CD4-positive, CD25-positive, alpha-beta regulatory T cell (primary cell): ENCODE measurements at regions not wholly inside any gene's neighbourhood (a gene's known extent, or its start where the extent isn't known, plus 50 kb on each side); places are given as distances from the start of the nearest gene placed in this dataset.

Source experiments
- ATAC-seq, 2 donors: fragments of 150-1000 bp; cut with Tn5 transposase; one replicate each; pipeline ENCODE4 v1.10.0; 2021; ENCODE audit warnings: low read depth in 2 of 2, moderate number of reproducible peaks in 2 of 2, moderate library complexity in 1 of 2
- DNase-seq, 3 donors: peaks; one replicate each; pipeline versions ENCODE4 v3.0.0 to v3.0.0-alpha.2; 2012 to 2022; ENCODE audit warnings: mixed read lengths in 1 of 3
- H3K27ac ChIP-seq: one replicate; pipeline ENCODE4 v1.7.0; 2013; ENCODE audit warnings: mild to moderate bottlenecking, low read length; ENCODE audit not compliant: insufficient read depth, poor library complexity, severe bottlenecking
- H3K27me3 ChIP-seq: one replicate; pipeline ENCODE4 v1.7.0; 2013; ENCODE audit warnings: low read length; ENCODE audit not compliant: control insufficient read depth, insufficient read depth
- H3K36me3 ChIP-seq: one replicate; pipeline ENCODE4 v1.7.0; 2013; ENCODE audit warnings: mild to moderate bottlenecking, low read length, moderate library complexity; ENCODE audit not compliant: control insufficient read depth, insufficient read depth
- H3K4me1 ChIP-seq: 2 replicates; pipeline ENCODE4 v1.7.0; 2013; ENCODE audit warnings: mild to moderate bottlenecking, low read length; ENCODE audit not compliant: insufficient read depth, control insufficient read depth, poor library complexity, severe bottlenecking
- H3K4me3 ChIP-seq: one replicate; pipeline ENCODE4 v1.7.0; 2013; ENCODE audit warnings: low read depth, mild to moderate bottlenecking, low read length, moderate library complexity
- H3K9me3 ChIP-seq, 2 experiments: 1 replicate in 1 of 2; 2 replicates in 1 of 2; pipeline ENCODE4 v1.7.0; 2013; ENCODE audit warnings: low read length in 2 of 2, mild to moderate bottlenecking in 1 of 2, moderate library complexity in 1 of 2; ENCODE audit not compliant: control insufficient read depth in 2 of 2
- H3K27ac Mint-ChIP-seq, 3 donors: one replicate each; pipeline ENCODE4 v1.8.0; 2020 to 2022; ENCODE audit warnings: mild to moderate bottlenecking in 3 of 3, mixed read lengths in 3 of 3, moderate library complexity in 2 of 3
- H3K27me3 Mint-ChIP-seq: one replicate; pipeline ENCODE4 v1.8.0; 2022; ENCODE audit warnings: mild to moderate bottlenecking, mixed read lengths
- H3K36me3 Mint-ChIP-seq: one replicate; pipeline ENCODE4 v1.8.0; 2020; ENCODE audit warnings: mixed read lengths
- H3K4me1 Mint-ChIP-seq, 4 donors: one replicate each; pipeline ENCODE4 v1.8.0; 2020 to 2022; ENCODE audit warnings: mixed read lengths in 4 of 4, mild to moderate bottlenecking in 1 of 4
- H3K4me3 Mint-ChIP-seq, 4 donors: one replicate each; pipeline ENCODE4 v1.8.0; 2020 to 2022; ENCODE audit warnings: mild to moderate bottlenecking in 4 of 4, mixed read lengths in 4 of 4, moderate library complexity in 3 of 4
- H3K9me3 Mint-ChIP-seq, 7 donors: one replicate each; pipeline ENCODE4 v1.8.0; 2020 to 2022; ENCODE audit warnings: mixed read lengths in 7 of 7, mild to moderate bottlenecking in 3 of 7, moderate library complexity in 2 of 7

DNA sequence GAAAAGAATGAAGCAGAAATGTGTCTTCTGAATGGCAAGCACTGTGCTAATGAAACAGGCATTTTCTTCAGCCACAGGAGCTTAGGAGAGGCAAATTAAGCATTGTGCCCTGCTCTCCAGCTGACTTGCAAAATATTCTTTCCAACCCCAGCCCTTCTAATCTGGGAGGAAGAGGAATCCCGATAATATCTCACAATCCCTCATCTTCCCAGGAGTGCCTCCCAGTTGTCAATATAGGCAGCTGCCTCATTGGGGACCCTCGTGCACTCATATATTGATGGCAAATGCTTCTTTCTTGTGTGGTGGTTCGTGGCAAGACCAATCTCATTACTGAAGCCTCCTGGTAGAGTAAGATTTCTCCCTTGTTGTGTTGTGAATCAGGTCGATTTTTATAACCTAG, 299.0 kb downstream of the COG6 start:
- Histone ChIP-seq H3K9me3 (no peaks in the 10 kb centered on the region), H3K4me1 (peaks cover 36% of the 10 kb centered on the region), H3K27ac (no peak overlapping the region), H3K36me3 (no peaks in the 10 kb centered on the region), H3K4me3 (no peak overlapping the region), H3K27me3 (no peaks in the 10 kb centered on the region)
- Mint-ChIP-seq H3K36me3 (no peaks in the 10 kb centered on the region), H3K27ac (peak overlapping the region in 1 of 3 donors; percentile 45), H3K4me1 (peaks cover 35 to 73% (median 53%) of the 10 kb centered on the region in 4 donors), H3K27me3 (no peaks in the 10 kb centered on the region), H3K9me3 (no peaks in the 10 kb centered on the region), H3K4me3 (no peak overlapping the region)
- ATAC-seq, result no peak
- no peak for DNase-seq

DNA sequence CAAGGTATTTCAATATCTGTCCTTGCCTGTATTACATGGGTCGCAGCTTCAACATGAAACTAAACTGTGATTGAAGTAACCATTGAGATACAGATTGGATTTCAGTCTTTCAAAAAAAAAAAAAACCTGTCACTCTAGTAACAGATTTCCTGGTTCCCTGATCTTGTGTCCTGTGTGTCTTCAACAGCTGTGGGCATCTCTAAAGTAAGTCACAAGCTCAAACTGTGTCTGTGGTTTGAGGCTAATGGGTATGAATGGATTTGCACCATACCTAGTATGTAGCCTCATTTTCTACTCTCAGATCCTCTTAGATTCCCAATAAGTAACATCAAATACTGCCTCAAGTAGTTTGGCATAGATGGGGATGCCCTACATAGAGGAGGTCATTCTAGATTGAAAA, 300.1 kb downstream of the COG6 start:
- H3K9me3 Mint-ChIP-seq, result no peaks in the 10 kb centered on the region
- H3K27ac ChIP-seq, result peak overlapping the region; percentile 27
- peak overlapping the region in 2 of 3 donors; percentile 88 to 95 for H3K27ac Mint-ChIP-seq
- H3K36me3 ChIP-seq, result no peaks in the 10 kb centered on the region
- peaks cover 35 to 81% (median 57%) of the 10 kb centered on the region in 4 donors for H3K4me1 Mint-ChIP-seq
- H3K9me3 ChIP-seq, result no peaks in the 10 kb centered on the region
- no peak overlapping the region for H3K4me3 ChIP-seq
- no peaks in the 10 kb centered on the region for H3K27me3 Mint-ChIP-seq
- H3K27me3 ChIP-seq, result no peaks in the 10 kb centered on the region
- H3K36me3 Mint-ChIP-seq, result no peaks in the 10 kb centered on the region
- DNase-seq (no peak), ATAC-seq (no peak)
- H3K4me3 Mint-ChIP-seq, result peak overlapping the region in 1 of 4 donors; percentile 84
- H3K4me1 ChIP-seq, result peaks cover 36% of the 10 kb centered on the region

DNA sequence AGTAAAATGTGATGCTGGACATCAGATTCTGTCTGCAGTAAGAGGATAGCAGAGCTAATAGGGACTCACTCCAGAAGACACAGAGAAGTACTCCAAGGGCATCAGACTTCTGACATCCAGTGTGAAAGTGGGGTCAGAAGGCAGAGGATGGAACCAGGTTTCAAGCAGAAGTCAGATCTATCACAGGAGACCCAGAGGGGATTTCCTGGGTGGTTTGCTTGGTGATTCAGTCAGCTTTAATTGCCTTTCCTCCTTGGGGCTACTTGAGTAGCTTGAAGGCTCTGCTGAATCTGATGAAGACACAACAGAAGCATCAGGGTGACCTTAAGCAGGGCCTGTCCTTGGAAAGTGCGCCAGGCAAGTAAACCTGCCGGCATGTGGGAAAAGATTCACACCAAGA, 300.6 kb downstream of the COG6 start:
- Histone ChIP-seq H3K4me1 (peaks cover 36% of the 10 kb centered on the region), H3K36me3 (no peaks in the 10 kb centered on the region), H3K27me3 (no peaks in the 10 kb centered on the region), H3K27ac (peak overlapping the region; percentile 27), H3K4me3 (no peak overlapping the region), H3K9me3 (no peaks in the 10 kb centered on the region)
- H3K9me3 Mint-ChIP-seq, result no peaks in the 10 kb centered on the region
- ATAC-seq, result peak; percentile 75 to 78
- peak in 2 of 3 donors; percentile 19 to 64 for DNase-seq
- no peaks in the 10 kb centered on the region for H3K27me3 Mint-ChIP-seq
- H3K36me3 Mint-ChIP-seq, result no peaks in the 10 kb centered on the region
- peaks cover 35 to 79% (median 54%) of the 10 kb centered on the region in 4 donors for H3K4me1 Mint-ChIP-seq
- peak overlapping the region; percentile 88 to 95 (median 95) for H3K27ac Mint-ChIP-seq
- peak overlapping the region; percentile 13 to 84 (median 68) for H3K4me3 Mint-ChIP-seq

DNA sequence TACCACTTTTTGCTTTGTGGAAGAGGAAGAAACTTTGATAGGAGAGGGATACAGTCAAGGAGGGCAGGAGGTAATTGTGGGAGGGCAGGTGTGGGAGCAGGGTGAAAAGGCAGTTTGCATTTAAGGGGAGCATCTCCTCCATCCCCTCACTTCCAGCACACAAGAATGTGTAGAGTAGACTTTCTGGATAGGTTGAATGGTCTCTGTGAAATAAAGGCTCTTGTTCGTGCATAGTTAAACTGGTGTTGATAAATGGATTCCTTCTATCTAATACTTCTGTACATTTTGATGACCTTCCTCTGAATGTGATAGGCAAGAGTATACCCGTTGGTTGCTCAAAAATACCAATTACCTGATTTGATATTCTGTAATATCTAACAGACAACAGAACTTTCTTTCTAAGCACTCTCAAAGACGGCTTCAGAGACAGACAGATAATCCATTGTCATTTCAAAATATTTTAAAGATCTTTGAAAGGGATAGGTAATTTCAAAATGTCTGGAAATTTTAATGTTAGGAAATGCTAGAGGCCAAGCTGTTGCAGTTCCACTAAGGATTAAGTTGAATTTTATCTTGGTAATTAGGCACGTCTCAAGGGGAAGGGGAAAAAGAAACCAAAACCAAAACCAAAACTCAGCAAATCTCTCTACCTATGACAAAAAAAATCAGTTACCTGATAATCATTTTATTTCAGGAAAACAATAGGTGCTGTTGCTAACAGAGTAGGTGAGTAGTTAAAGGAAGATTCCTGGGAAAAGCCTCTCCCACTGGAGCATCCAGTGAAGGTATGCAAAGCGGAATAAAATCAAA, 302.6 kb downstream of the COG6 start:
- Histone ChIP-seq H3K4me1 (peaks cover 18% of the 10 kb centered on the region), H3K27me3 (no peaks in the 10 kb centered on the region), H3K9me3 (no peaks in the 10 kb centered on the region), H3K4me3 (peak overlapping the region; percentile 96), H3K36me3 (no peaks in the 10 kb centered on the region), H3K27ac (peak overlapping the region; percentile 63)
- DNase-seq, result peak in 2 of 3 donors; percentile 40 to 72
- Mint-ChIP-seq H3K4me1 (peaks cover 33 to 59% (median 43%) of the 10 kb centered on the region in 4 donors), H3K27me3 (no peaks in the 10 kb centered on the region), H3K36me3 (no peaks in the 10 kb centered on the region), H3K27ac (peak overlapping the region; percentile 94 to 95 (median 95)), H3K9me3 (no peaks in the 10 kb centered on the region), H3K4me3 (peak overlapping the region; percentile 84 to 88 (median 88))
- peak; percentile 39 to 42 for ATAC-seq

DNA sequence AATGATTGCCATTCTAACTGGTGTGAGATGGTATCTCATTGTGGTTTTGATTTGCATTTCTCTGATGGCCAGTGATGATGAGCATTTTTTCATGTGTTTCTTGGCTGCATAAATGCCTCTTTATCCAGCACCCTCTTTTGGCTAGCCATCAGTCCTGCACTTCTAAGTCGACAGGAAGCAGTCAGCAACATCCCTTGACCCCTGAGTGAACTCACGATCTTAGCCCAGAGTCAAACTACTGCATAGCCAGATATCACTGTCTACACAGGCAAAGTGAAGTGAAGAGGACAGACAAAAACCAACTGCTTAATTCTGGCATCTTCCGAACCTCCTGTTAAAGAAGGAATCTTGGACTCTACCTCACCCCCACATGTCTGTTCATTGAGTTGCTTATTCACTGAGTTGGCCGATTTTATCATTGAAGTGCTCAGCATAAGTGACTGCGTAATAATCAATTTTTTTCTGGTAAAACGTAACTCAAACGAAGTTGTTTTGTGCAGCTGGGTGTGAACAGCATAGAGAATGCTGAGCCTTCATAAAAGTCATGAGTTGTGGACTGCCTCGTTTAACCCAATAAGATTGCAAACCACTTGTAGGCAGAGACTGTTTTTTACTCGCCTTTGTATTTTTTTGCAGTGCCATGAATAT, 304.2 kb downstream of the COG6 start:
- Mint-ChIP-seq H3K9me3 (no peaks in the 10 kb centered on the region), H3K27me3 (no peaks in the 10 kb centered on the region), H3K4me1 (peaks cover 29 to 49% (median 36%) of the 10 kb centered on the region in 4 donors), H3K4me3 (peak overlapping the region in 2 of 4 donors; percentile 13 to 76), H3K27ac (no peak overlapping the region), H3K36me3 (no peaks in the 10 kb centered on the region)
- no peak overlapping the region for H3K27ac ChIP-seq
- no peaks in the 10 kb centered on the region for H3K36me3 ChIP-seq
- ATAC-seq, result no peak
- DNase-seq, result peak in 1 of 3 donors; percentile 53
- no peak overlapping the region for H3K4me3 ChIP-seq
- no peaks in the 10 kb centered on the region for H3K9me3 ChIP-seq
- H3K27me3 ChIP-seq, result no peaks in the 10 kb centered on the region
- peaks cover 16% of the 10 kb centered on the region for H3K4me1 ChIP-seq

DNA sequence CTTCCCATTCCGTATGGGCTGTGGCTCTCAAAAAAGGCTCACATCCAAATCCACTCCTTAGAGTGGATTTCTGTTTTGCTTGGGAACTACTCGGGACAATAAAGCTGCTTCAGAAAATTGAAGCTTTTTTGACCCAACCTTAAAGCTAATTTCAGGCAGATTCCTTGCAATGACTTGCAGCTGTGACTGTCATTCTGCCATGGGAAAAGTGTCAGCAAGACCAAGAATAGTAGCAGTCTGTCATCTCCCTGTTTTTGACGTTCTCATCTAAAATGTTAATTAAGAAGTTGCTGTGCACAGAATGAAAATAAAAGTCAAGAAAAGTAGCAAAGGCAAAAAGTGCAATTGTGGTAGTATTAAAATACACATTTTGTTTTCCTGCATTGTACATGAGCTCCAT, 304.7 kb downstream of the COG6 start:
- H3K36me3 ChIP-seq, result no peaks in the 10 kb centered on the region
- Mint-ChIP-seq H3K27me3 (no peaks in the 10 kb centered on the region), H3K9me3 (no peaks in the 10 kb centered on the region), H3K27ac (no peak overlapping the region), H3K4me1 (peaks cover 29 to 46% (median 35%) of the 10 kb centered on the region in 4 donors), H3K4me3 (peak overlapping the region in 2 of 4 donors; percentile 72 to 76), H3K36me3 (no peaks in the 10 kb centered on the region)
- H3K4me1 ChIP-seq, result peaks cover 16% of the 10 kb centered on the region
- no peak overlapping the region for H3K27ac ChIP-seq
- DNase-seq (no peak), ATAC-seq (no peak)
- no peaks in the 10 kb centered on the region for H3K9me3 ChIP-seq
- H3K4me3 ChIP-seq, result no peak overlapping the region
- H3K27me3 ChIP-seq, result no peaks in the 10 kb centered on the region

DNA sequence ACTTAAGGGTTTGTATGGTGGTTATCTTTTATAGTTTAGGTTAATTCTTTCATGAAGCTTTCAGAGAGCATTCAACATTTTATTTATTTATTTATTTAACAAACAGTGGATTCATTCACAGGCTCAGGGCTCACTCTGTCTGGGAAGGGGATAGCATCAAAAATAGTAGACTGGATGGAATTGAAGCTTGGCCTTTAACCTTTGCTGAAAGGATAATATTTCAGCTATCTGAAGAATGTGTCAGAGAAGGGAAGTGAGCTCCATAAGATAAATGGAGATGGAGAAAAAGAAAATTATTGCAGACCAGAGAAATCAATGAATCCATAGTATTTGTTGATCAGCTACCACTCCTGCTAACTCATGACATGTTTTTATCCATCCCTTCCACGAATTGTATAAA, 305.6 kb downstream of the COG6 start:
- no peaks in the 10 kb centered on the region for H3K9me3 ChIP-seq
- no peak for ATAC-seq
- no peaks in the 10 kb centered on the region for H3K9me3 Mint-ChIP-seq

More for the DNA sequence above, 305.6 kb downstream of the COG6 start:
- Histone ChIP-seq H3K4me1 (peaks cover 16% of the 10 kb centered on the region), H3K27me3 (no peaks in the 10 kb centered on the region), H3K36me3 (no peaks in the 10 kb centered on the region), H3K4me3 (no peak overlapping the region), H3K27ac (no peak overlapping the region)
- Mint-ChIP-seq H3K36me3 (no peaks in the 10 kb centered on the region), H3K27me3 (no peaks in the 10 kb centered on the region), H3K4me1 (peaks cover 23 to 37% (median 30%) of the 10 kb centered on the region in 4 donors), H3K27ac (no peak overlapping the region), H3K4me3 (no peak overlapping the region)
- DNase-seq, result no peak
